GM20431 (cell line): ENCODE measurements at regions not wholly inside any gene's neighbourhood (a gene's known extent, or its start where the extent isn't known, plus 50 kb on each side); places are given as distances from the start of the nearest gene placed in this dataset.

ENCODE experiments used
- in situ Hi-C: fragments of 300-500 bp; cut with MseI, MboI; formaldehyde crosslinking; loops from one replicate; pipeline ENCODE4 v1.15.0; 2020; ENCODE audit warnings: low sequenced_read_pairs; ENCODE audit not compliant: unreplicated experiment

DNA sequence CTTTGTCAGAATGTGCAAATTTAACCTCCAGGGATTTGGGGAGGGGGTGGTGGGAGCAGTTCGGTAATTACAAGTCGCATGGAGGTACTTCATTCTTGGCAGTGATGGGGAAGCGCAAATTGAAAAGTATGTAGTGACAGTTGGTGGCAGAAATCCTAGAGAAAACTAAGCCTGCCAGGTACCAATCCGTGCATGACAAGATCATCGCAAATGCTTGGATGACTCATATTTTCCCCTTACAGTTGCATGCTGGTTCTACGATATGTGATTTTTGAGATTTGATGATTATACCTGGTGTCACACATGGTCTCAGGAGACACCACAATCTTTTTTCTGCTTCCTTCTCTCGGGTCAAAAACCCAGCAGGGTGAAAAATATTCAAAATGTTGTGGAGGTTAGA is 479.7 kb upstream of the ID2 start:
- in situ Hi-C loops, result no loop called here

DNA sequence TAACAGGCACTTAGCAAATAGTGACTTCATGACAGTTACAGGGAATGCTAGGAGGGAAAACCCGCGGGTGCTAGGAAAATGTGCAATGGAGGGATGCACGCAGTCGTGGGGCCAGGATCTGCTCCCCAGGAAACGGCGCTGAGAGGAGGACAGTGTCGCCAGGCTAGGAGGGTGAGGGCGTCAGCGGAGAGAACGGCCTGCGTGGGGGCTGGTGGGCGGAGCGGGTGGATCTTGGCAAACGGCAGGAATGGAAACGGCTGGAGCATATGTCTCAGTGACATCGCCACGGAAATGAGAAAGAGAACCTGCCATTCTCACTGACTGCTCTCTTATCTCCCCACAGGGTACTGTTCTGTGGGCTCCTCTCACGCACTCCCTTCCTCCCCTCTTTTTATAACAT is 478.5 kb upstream of the ID2 start:
- in situ Hi-C loops, result no loop called here

DNA sequence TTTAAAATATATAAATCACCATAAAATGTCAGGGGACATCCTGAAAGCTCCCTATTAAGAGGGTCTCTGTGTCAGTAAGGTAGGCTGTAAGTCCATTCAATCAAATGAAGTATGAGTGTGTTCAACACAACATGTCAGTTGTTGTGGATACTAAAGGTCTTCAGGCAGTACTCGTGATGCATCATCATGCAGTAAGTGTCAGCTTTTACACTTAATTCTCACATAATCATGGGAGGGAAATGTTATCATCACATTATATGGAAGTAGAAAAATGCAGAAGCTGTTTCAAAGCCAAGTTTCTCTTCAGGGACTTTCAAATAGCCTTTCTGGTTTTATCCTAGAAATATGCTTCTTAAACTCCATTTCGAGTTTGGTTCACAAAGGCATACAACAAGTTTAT is 477.1 kb upstream of the ID2 start:
- in situ Hi-C loops, result no loop called here

DNA sequence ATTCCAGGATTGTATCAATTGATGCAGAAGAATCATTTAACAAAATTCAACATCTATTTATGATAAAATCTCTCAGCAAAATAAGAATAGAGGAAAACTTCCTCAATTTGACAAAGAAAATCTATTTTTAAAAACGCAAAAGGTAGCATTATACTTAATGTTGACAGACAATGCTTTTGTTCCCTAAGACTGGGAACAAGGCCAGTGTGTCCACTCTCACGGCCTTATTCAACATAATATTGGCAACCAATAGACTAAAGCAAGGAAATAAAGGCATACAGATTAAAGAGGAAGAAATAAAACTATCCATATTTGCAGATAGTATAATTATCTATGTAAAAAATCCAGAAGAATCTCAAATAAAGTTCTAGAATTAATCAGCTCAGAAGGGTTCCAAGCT is 472.4 kb upstream of the ID2 start:
- in situ Hi-C loops, result no loop called here

DNA sequence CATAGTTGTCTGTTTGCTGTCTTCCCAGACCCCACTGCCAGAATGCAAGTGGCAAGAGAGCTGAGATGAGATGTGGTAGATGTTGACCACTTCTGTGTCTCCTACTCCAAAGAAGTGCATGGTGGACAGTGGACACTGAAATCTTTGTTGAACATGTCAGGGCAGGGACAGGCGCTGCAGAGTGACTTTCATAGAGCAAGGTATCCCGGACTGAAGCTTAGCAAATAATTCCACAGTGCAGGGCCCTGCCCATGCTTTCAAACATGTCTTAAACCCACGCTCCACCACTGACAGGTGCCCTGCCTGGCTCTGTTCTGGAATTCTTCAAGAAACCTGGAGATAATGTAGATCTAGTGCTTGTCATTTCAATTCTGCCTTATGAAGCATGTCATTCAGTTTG is 470.5 kb upstream of the ID2 start:
- in situ Hi-C loops, result no loop called here

DNA sequence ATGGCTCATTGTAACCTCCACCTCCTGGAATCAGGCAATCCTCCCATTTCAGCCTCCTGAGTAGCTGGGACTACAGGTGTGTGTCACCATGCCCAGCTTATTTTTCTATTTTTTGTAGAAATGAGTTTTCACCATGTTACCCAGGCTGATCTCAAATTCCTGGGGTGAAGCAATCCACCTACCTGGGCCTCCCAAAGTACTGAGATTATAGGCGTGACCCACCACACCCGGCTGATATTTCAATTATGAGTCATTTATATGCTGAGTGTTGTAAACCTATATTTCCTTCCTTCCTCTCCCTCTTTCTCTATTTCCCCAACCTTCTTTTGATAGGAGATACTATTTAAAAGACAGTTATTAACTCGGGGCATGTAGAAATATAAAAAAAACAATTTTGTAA is 469.6 kb upstream of the ID2 start:
- in situ Hi-C loops, result no loop called here

DNA sequence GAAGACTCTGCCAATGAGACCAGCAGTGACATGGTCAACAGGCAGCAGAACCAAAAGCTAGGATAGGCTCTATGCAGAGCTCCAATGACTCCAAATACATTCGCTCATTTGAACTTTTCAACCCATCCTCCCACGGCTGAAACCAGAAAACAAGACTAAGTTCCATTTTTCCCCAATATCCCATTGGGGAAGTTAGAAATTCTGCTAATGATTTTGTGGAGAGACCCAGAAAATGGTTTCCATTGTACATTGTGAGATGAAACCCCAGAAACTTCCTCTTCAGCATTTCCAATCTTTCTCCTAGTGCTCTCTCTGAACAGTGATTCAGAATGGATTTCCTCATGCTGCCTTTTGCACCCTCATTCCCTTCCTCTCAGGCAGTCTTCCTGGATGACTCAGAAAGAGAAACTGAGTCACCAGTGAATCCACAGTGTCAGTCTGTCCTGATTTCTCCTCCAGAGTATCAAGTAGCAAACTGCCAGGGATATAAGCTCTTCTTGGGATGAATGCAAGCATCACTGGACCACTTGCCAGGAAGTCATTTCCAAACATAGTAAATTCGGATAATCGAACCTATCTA is 467.7 kb upstream of the ID2 start:
- in situ Hi-C loops, result no loop called here

DNA sequence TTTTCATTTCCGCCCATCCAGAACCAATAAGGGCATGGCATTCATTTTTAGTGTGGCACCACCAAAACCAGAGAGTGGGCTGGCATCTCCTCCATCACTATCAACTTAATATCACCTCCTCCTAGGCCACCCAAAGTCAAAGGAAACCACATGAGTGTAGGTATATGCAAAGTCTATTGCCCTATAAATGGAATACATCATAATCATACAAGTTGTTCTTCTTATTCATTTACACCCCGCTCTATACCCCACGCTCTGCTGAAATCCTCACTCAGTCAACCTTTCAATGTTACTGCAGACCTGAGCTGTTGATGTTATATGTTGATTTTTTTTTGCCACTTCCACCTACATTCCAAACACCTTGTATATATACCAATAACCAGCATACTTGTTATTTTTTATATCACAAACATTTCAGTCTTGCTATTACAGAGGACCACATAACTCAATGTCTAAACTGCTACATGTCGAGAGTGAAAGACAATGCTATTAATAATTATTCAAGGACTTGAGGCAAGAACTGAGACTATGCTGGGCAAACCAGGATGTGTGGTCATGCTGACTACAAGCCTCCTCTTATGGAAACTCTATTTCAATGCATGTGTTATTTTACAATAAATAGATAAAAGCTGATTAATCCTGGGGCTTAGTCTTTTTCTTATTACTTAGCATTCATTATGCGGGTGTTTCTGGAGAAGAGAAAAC is 466.5 kb upstream of the ID2 start:
- in situ Hi-C loops, result no loop called here

DNA sequence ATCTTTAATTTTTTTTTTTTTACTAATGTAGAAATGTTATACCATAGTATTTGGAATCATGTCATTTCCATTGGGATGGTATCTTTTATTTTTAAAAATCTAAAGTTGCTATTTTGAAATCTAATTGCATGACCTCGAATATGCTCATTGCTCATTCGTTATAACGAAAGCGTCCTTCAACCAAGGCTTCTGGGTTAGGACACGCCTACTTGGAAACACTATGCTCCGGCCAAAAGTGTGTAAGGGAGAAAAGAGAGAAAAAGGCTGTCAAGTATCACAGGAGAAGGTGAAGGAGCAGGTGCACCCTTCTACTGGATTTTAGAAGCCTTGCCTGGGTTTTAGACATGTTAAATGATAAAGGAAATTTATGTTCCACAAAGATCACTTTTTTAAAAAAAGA is 465.9 kb upstream of the ID2 start:
- in situ Hi-C loops, result no loop called here

DNA sequence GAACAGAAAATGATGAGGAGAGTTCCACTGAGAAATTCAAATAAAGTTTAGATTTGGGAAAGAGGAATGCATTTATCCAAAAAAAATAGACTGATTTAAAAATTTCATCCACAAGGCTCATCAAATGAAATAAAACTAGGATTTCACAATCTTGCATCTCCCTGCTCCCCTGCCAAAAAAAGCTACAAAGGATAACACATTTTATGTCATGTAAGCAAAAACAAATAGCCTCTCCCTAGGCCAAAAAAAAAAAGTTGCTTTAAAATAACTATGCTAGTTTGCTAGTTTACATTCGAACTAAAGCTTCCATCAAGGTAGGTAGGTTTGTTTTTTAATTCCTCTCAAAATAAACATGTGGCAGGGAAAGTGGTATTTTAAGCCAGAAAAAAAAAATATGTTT is 465.5 kb upstream of the ID2 start:
- in situ Hi-C loops, result no loop called here

DNA sequence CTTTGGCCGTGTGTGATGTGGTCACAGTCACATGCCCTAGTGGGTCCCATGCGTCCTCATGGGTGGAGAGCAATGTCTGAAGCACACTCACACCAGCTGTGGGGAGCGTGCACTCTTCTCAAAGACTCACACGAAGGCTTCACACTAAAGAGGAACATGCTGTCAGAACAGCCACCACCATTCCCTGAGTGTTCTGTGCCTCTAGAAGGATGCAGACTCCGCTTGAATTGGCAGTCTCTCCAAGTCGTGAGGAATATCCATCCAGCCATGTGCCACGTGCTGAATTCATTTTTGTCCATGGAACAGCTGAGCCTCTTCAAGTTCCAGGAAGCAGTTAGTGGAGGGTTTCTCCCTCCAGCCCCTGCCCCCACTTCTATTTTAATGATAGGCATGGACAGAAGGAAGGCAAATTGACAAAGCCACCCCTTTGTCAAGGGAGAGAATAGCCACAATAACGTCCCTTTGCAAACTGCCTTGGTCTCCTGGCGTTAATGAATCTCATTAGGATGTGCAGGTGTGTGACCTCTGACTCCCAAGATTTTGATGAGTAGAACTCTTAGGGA is 464.3 kb upstream of the ID2 start:
- in situ Hi-C loops, result no loop called here

DNA sequence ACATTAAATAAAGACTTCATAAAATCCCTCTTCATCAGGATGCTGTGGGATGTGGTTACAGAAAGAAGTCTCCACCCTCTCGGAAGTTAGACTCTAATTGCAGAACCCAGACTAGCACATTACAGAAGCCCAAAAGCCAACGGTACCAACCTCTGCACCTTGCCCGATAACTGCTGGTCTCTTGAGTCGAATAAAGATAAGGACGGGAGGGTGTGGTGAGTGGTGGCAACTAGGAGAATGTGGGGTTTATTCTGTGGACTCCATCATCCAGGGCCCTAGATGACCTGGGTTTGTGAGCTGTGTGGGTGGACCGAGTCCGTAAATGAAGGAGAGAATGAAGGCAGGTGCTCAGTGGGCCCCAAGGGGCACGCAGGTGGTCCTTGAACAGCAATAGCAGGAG is 462.8 kb upstream of the ID2 start:
- in situ Hi-C loops, result no loop called here

DNA sequence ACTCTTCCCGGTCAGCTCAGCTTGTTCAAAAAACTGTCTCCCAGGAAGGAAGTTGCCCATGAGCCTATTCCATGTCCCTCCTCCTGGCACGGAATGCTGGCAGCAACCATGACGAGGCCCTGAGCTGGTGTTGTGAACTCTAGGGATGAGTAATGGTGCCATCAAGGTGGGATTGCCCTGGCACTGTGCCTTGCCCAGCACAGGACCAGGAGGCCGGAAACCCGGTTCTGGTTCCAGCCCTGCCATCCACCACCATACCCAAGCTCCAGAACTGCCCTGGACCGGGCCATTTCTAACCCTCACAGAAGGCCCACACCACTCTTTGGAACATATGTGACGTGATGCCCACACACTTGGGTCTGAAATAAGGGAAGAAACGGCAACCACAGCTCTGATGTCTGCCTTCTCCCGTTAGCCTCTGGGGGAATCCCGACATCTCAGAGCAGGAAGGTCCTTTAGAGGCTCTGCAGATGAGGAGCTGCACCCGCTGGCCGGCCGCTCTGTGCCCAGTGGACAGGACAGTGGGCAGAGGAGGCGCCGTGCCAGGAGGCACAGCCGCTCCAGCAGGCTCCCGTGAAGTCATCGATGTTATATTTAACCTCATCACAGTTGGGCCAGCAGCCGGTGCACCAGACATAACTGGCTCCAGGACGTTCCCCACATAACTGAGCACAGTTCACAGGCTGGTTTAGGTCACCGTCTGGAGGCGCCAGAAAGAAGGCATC is 462.1 kb upstream of the ID2 start:
- in situ Hi-C loops, result no loop called here

DNA sequence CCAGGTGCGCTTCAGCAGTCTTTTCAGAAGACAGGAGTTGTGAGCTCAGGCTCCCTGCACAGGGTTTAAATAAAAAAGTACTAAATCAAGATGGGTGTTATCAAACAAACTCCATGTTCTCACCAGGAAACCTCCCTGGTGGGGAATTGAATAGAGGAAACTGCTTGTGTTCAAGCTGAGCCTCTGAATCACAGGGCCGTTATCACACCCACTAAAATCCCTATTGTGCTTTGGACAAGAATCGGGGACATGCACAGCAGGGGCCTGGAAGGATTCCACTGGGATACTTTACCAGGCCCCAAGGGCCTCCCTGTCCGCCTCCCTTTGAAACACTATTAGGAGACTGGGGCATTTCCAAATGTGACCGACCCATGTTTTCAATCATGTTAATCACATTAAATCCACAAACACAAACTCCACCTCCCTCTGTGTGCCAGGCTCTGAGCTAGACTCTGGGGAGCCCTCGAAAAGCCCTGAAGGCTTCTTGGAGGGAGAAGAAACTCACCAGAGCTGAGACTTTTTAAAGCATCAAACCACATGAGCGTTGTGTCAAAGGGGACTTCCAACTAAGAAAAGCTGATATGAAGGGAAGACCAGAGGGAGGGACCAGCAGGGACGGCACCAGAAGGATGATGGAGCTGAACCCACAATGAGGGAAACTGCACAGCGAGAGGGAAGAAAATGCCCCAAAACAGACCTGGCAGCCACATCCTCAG is 458.7 kb upstream of the ID2 start:
- in situ Hi-C loops, result no loop called here

DNA sequence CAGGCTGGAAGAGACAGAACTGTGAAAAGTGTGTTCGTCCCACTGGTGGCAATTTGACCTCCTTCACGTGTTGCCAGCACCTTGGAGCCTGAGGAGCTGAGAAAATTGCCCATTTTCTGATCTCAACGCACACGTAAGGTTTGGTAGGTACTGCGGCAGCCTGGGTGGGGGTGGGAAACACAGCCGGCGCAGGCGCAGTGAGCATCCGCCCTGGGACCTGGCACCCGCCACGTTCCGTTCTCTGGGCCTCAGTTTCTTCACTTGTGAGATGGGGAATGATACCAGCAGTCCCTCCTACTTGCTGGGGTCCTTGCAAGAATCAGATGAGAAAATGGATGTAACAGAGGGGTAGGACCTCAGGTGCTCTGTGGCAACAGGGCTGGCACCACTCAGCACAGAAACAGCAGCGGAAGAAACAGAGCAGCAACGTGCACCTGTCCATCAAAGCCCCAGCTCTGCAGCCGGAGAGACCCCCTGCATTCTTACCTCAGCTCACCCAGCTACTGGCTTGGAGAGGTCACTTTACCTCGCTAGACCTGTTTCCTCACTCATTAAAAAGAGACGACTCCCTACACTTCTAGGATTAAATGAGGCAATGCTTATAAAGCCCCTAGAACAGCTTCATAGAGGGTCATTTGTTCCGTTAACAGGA is 458.0 kb upstream of the ID2 start:
- in situ Hi-C loops, result no loop called here

DNA sequence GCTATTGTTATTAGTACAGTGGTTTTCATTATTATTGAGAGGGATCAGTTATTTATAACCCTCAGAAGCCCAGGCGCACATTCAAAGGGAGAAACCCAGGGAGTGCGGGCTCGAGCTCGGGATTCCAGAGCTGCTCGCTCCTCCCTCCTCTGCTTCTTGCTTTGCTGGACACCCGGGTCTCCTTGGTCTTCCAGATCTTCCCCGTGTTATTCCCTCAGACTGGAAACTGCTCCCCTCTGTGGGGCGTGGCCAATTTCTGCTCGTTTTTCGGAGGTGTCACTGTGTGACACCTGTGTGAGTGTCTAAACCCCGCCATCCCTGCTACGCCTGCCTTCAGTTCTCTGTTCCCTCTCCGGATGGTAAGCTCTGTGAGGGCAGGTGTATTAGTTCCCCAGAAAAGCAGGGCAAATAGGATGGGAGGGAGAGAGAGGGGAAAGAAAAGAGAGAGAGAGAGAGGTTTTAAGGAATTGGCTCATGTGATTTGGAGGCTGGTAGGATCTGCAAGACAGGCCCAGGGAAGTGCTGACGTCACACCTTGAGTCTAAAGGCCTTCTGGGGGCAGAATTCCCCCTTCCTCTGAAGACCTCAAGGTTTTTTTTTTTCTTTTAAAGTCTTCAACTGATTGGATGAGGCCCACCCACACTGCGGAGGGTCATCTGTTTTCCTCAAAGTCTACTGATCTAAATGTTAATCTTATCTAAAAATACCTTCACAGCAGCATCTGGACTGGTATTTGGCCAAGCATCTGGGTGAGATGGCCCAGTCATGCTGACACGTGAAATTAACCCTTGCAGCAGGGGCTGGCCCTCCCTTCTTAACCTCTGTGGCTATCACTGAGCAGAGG is 457.3 kb upstream of the ID2 start:
- in situ Hi-C loops, result no loop called here

DNA sequence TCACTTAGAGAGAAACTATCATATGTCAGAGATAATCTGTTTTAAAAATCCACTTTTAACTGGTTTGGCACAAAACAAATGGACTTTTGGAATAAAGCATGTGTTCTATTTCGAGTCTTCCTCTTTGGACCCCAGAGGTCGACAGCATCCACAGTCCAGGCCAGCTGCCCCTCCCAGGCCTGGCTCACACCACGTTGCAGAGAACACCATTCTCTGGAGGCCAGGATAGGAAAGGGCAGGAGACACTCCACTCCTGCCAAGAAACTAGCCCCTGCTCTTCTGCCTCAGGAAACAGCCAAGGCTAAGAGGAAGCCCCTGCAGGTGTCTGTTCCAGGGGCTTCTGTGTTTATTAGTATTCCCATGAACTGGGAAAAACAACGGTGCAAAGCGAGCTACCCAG is 456.6 kb upstream of the ID2 start:
- in situ Hi-C loops, result no loop called here

DNA sequence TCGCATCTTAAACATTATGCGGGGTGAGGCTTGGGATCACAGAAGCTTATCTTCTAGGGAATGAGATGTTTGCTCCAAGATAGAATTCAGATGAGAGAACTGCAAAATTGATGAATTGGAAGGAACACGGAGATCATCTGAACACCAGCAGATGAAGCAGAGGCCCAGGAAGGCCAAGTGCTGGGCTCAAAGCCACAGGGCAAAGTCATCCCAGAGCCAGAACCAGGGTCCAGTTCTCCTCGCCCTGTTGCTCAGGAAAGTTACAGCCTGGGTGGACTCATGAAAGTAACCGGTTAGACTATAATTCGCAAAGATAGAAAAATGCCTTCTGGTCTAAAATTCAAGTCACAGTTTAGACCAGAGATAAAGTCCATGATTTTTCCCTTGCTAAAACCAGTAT is 456.1 kb upstream of the ID2 start:
- in situ Hi-C loops, result no loop called here

DNA sequence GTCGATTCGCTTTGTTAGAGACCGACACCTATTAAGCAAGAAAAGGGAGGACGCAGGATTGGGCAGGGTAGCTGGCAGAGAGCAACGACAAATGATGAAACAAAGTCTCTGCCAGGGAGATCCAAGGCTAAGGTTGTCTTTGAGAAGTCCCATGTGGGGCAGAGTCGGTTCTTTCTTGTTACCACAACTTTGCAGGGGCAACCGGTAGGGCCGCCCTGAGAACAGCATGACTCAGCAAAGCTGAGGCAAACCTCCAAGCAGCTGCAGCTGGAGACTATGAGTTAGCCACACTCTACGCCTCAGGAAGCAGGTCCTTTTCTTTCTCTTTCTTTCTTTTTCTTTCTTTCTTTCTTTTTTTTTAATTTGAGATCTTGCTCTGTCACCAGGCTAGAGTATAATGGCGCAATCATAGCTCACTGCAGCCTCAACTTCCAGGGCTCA is 452.3 kb upstream of the ID2 start:
- in situ Hi-C loops, result no loop called here
